Caco-2 (cell line): ENCODE measurements at regions not wholly inside any gene's neighbourhood (a gene's known extent, or its start where the extent isn't known, plus 50 kb on each side); places are given as distances from the start of the nearest gene placed in this dataset.

ENCODE experiments used
- BruUV-seq: library from RNA; stranded (reverse); fragments of 400-500 nt; replicated peaks from 2 replicates; lab custom pipeline; 2021; lab: Mats Ljungman, UMichigan
- CTCF ChIA-PET: fragments of 300-600 bp; sonication (Branson Sonifier 250); formaldehyde crosslinking; loops from one replicate; lab custom pipeline; 2022; ENCODE audit warnings: antibody characterized with exemption; lab: Charles Lee
- POLR2A ChIA-PET: fragments of 300-600 bp; sonication (Branson Sonifier 250); formaldehyde crosslinking; loops from one replicate; lab custom pipeline; 2022; ENCODE audit warnings: antibody characterized with exemption; lab: Charles Lee
- DNase-seq, 2 experiments: peaks; one replicate each; pipeline versions ENCODE4 v3.0.0 to v3.0.0-alpha.2; 2020 to 2022
- H3K27me3 ChIP-seq: replicated peaks from 2 replicates; pipeline ENCODE4 v1.6.0; 2011; ENCODE audit warnings: low read length; ENCODE audit not compliant: control insufficient read depth, insufficient read depth
- H3K36me3 ChIP-seq: 2 replicates; pipeline ENCODE4 v1.5.1; 2011; ENCODE audit warnings: low read length; ENCODE audit not compliant: control insufficient read depth, insufficient read depth
- H3K4me1 ChIP-seq: fragments of 250-450 bp; sonication (Bioruptor Pico); 2 replicates; pipeline ENCODE4 v1.5.1; 2020; ENCODE audit warnings: mild to moderate bottlenecking
- H3K4me3 ChIP-seq: 2 replicates; pipeline ENCODE4 v1.5.1; 2011; ENCODE audit warnings: low read depth, mild to moderate bottlenecking, control low read depth, low read length
- H3K9me3 ChIP-seq: fragments of 250-450 bp; sonication (Bioruptor Pico); 2 replicates; pipeline ENCODE4 v1.5.1; 2020; ENCODE audit warnings: mild to moderate bottlenecking, moderate library complexity
- H3K27ac Mint-ChIP-seq: one replicate; pipeline ENCODE4 v1.8.0; 2022; ENCODE audit warnings: mixed read lengths; ENCODE audit not compliant: unreplicated experiment
- H3K27me3 Mint-ChIP-seq: one replicate; pipeline ENCODE4 v1.8.0; 2022; ENCODE audit warnings: mixed read lengths; ENCODE audit not compliant: insufficient read depth, unreplicated experiment
- H3K36me3 Mint-ChIP-seq: one replicate; pipeline ENCODE4 v1.8.0; 2022; ENCODE audit warnings: mild to moderate bottlenecking, mixed read lengths; ENCODE audit not compliant: insufficient read depth, unreplicated experiment
- H3K4me1 Mint-ChIP-seq: one replicate; pipeline ENCODE4 v1.8.0; 2022; ENCODE audit warnings: low read depth, mixed read lengths; ENCODE audit not compliant: unreplicated experiment
- H3K4me3 Mint-ChIP-seq: one replicate; pipeline ENCODE4 v1.8.0; 2022; ENCODE audit warnings: mild to moderate bottlenecking, moderate library complexity, mixed read lengths; ENCODE audit not compliant: unreplicated experiment
- H3K9me3 Mint-ChIP-seq: one replicate; pipeline ENCODE4 v1.8.0; 2022; ENCODE audit warnings: mixed read lengths; ENCODE audit not compliant: unreplicated experiment
- CTCF ChIP-seq, 2 experiments: fragments of 200-600 bp in 1 of 2; IDR thresholded peaks; 1 replicate in 1 of 2; 2 replicates in 1 of 2; pipeline versions ENCODE4 v1.5.1 to v1.8.0; 2011 to 2022; ENCODE audit warnings: antibody characterized with exemption in 1 of 2, control low read depth in 1 of 2, inconsistent platforms in 1 of 2, low read depth in 1 of 2, low read length in 1 of 2, mild to moderate bottlenecking in 1 of 2, moderate library complexity in 1 of 2; ENCODE audit not compliant: insufficient read depth in 1 of 2, severe bottlenecking in 1 of 2, unreplicated experiment in 1 of 2
- intact Hi-C: fragments of 100-400 bp; cut with micrococcal nuclease; formaldehyde crosslinking; loops from one replicate; pipeline ENCODE4 v1.10.0; 2022; ENCODE audit not compliant: unreplicated experiment

- peaks cover 50% of the 10 kb centered on the region for H3K9me3 Mint-ChIP-seq
- peaks cover 9% of the 10 kb centered on the region for H3K4me1 Mint-ChIP-seq
- CTCF ChIA-PET = no interaction called here
- Histone ChIP-seq H3K36me3 (no peaks in the 10 kb centered on the region), H3K27me3 (no peaks in the 10 kb centered on the region), H3K4me3 (no peak overlapping the region), H3K9me3 (no peaks in the 10 kb centered on the region), H3K4me1 (peaks cover 29% of the 10 kb centered on the region)
- POLR2A ChIA-PET = no interaction called here
- H3K36me3 Mint-ChIP-seq = peaks cover 5% of the 10 kb centered on the region
- H3K27me3 Mint-ChIP-seq = no peaks in the 10 kb centered on the region
- no peak overlapping the region for H3K4me3 Mint-ChIP-seq
- no peak overlapping the region for H3K27ac Mint-ChIP-seq
- BruUV-seq = no TSS peak
- no peak for TF ChIP-seq CTCF (IDR thresholded peaks at IDR 0.05; ENCODE audit: insufficient read depth in 1 of 2, low read depth in 1 of 2, low read length in 1 of 2, severe bottlenecking in 1 of 2, unreplicated experiment in 1 of 2)
- intact Hi-C loops = no loop called here
- no peak for DNase-seq
Measured at GRCh38 chr12:59934486-59934885, 338.7 kb downstream of the SLC16A7 start.

GRCh38 chr12:59936534-59936933, 340.7 kb downstream of the SLC16A7 start:
- ChIA-PET CTCF (no interaction called here), POLR2A (no interaction called here)
- Mint-ChIP-seq H3K27ac (no peak overlapping the region), H3K27me3 (no peaks in the 10 kb centered on the region), H3K9me3 (peaks cover 30% of the 10 kb centered on the region), H3K4me1 (peaks cover 20% of the 10 kb centered on the region), H3K4me3 (no peak overlapping the region), H3K36me3 (peaks cover 5% of the 10 kb centered on the region)
- no peak for TF ChIP-seq CTCF (IDR thresholded peaks at IDR 0.05; ENCODE audit: insufficient read depth in 1 of 2, low read depth in 1 of 2, low read length in 1 of 2, severe bottlenecking in 1 of 2, unreplicated experiment in 1 of 2)
- no TSS peak for BruUV-seq
- Histone ChIP-seq H3K27me3 (no peaks in the 10 kb centered on the region), H3K36me3 (no peaks in the 10 kb centered on the region), H3K4me3 (no peak overlapping the region), H3K9me3 (no peaks in the 10 kb centered on the region), H3K4me1 (peaks cover 47% of the 10 kb centered on the region)
- DNase-seq = no peak
- intact Hi-C loops = no loop called here

- ChIA-PET CTCF (no interaction called here), POLR2A (no interaction called here)
- Mint-ChIP-seq H3K27me3 (no peaks in the 10 kb centered on the region), H3K27ac (no peak overlapping the region), H3K9me3 (peaks cover 24% of the 10 kb centered on the region), H3K4me1 (peaks cover 25% of the 10 kb centered on the region), H3K4me3 (no peak overlapping the region), H3K36me3 (peaks cover 5% of the 10 kb centered on the region)
- Histone ChIP-seq H3K4me1 (peaks cover 53% of the 10 kb centered on the region), H3K4me3 (no peak overlapping the region), H3K36me3 (no peaks in the 10 kb centered on the region), H3K9me3 (no peaks in the 10 kb centered on the region), H3K27me3 (no peaks in the 10 kb centered on the region)
- TF ChIP-seq CTCF (IDR thresholded peaks at IDR 0.05; ENCODE audit: insufficient read depth in 1 of 2, low read depth in 1 of 2, low read length in 1 of 2, severe bottlenecking in 1 of 2, unreplicated experiment in 1 of 2) = no peak
- BruUV-seq = no TSS peak
- DNase-seq = peak in 1 of 2 experiments; percentile 5
- intact Hi-C loops = no loop called here
Measured at GRCh38 chr12:59937148-59937547, 341.3 kb downstream of the SLC16A7 start.
